HG03039 (cell line): ENCODE measurements at regions not wholly inside any gene's neighbourhood (a gene's known extent, or its start where the extent isn't known, plus 50 kb on each side); places are given as distances from the start of the nearest gene placed in this dataset.

ENCODE experiments used
- ATAC-seq: cut with Tn5 transposase; IDR thresholded peaks from one replicate; pipeline ENCODE4 v1.9.1; 2021; ENCODE audit warnings: mild to moderate bottlenecking, moderate library complexity; ENCODE audit not compliant: unreplicated experiment

DNA sequence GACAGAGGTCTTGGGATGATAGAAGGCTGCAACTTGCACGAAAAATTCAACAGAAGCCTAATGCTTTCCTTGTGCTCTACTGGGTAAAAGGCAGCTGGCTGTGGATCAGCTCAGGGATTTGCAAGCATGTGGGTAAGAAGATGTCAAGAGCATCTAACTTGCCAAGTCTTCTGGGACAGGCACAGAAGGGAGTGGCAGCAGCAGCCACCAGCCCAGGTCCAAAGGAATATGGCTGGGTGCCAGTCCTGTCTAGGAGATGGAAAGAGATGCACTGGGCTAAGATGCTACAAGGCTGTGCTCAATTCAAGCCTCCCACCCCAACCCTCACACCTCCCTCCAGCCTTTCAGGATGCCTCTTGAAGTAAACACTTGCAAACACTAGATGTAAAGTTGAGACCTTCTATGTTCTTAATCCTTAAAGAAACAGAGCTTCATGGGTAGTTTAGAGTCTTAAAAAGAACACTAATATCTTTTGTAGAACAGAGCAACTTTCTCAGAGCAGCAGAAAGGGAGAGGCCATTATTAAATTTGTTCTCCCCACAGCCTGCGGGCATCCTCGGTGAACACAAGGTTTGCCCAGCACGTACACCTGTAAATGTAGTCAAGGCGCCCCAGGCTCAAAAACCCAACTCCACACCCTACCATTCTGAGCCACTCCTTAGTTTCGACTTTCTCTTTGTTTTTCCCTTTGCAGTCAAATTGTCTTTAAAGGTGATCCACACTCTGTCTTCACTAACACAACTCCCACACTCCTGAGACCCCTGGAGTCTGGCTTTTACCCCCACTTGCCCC, 64.6 kb upstream of the BCAR3 start:
- ATAC-seq, result no peak

DNA sequence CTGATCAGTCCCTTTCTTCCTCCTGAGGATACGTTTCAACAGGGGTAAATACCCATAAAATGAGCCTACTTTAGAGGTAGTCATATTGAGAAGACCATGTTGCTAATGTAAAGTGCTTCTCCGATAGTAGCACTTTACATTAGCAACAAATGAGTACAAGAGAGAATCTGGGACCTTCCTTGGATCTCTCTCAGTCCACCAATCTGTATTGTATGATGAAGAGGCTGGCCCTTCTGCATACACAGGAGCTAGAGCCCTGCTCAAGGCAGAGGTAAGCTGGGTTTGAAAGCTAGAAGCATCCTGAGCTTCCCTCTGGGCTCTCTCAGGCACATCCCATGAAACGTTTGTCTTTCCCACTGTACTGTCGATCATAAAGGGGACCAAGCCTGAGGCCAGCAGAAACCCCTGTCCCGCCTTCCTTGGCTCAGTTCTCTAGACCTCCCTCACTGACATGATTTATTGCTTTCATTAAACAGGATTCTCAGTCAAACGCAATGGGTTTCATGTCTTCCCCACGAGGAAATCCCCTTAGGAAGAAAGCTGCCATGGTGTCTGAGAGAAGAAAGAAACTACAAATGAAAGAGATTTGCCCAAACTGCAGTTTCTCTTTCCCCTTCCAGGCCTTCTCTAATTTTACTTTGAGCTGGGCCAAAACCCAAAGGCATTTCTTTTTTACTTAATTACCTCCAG, 62.8 kb upstream of the BCAR3 start:
- no peak for ATAC-seq

DNA sequence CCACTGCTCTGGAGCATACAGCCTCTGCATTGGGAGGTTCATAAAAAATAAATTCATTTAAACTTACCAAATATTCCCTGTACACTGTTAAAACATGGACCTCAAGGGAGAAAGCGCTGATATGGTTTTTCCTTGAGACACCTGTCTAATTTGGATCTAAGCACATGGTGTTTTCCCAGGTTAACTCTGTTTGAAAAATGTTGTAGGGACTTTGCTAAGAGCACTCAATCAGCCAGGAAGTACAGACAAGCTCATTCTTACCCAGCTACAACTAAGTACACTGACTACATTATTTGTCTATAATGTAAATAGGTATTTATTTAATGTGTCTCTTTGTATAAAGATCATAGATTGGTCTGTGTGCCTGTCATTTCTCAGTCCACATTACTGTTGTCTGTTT, 61.8 kb upstream of the BCAR3 start:
- ATAC-seq, result no peak

- ATAC-seq, result no peak
These were observed 59.0 kb upstream of the BCAR3 start for GRCh38 chr1:93740601-93741031.

DNA sequence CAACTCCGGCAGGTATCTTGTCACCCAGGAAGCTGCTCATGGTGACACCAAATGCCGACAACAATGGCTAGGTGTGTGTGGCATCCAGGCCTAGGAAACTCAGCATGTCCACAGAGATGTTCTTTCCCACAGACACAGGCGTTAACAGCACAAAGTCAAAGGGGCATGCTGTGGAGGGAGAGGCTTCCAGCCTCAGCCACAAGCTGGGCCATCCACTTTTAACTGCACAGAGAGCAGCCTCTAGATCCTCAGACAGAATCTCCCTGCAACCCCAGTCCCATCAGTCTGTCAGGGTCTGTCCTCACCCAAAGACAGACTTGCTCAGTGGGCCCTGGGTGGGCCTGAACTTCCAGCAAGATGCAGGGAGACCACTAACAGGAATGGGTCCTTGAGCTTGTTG, 58.5 kb upstream of the BCAR3 start:
- no peak for ATAC-seq

GRCh38 chr1:93739472-93739871, 57.8 kb upstream of the BCAR3 start:
- no peak for ATAC-seq

- no peak for ATAC-seq
These were observed 57.3 kb upstream of the BCAR3 start for GRCh38 chr1:93738926-93739325.

DNA sequence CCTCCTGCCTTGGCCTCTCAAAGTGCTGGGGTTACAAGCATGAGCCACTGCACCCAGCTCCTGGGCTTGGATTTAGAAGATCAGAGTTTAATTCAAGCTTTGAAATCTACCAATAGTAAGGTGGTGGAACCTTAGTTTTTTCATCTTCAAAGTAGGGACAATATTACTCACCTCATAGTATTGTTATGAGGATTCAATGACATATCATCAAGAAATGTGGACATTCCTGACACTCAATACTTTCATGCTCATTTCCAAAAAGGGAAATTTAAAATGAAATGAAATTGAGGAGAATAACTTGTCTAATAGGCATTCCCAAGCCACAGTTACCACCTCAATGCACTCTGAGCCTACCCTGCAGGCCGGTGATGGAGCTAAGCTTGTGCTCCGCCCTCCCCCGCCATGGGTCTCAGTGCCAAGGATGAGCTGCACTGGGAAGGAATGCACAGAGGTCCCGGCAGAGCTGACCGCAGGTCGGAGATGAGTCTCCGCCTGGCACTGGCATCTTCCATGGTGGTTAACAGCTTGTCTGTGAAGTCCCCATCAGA, 56.5 kb upstream of the BCAR3 start:
- ATAC-seq, result no peak

- ATAC-seq, result no peak
These were observed 54.1 kb upstream of the BCAR3 start for GRCh38 chr1:93735722-93736121.

GRCh38 chr1:93734999-93735398, 53.4 kb upstream of the BCAR3 start:
- no peak for ATAC-seq

GRCh38 chr1:93733340-93733739, 51.7 kb upstream of the BCAR3 start:
- no peak for ATAC-seq

- no peak for ATAC-seq
These were observed 50.9 kb upstream of the BCAR3 start for GRCh38 chr1:93732514-93732913.
